ENCODE measurements at regions not wholly inside any gene's neighbourhood (a gene's known extent, or its start where the extent isn't known, plus 50 kb on each side); places are given as distances from the start of the nearest gene placed in this dataset.

GRCh38 chr10:78968300-78968942 is 100.3 kb upstream of the ZMIZ1 start:
- ChIA-PET POLR2A (no interaction called here), CTCF (no interaction called here)
- no peak overlapping the region for H3K4me3 ChIP-seq (replicated peaks in 1 of 2; ENCODE audit: low read depth in 1 of 2, low read length in 2 of 2)

More at GRCh38 chr10:78968300-78968942, 100.3 kb upstream of the ZMIZ1 start:
- Histone ChIP-seq H3K79me2 (ENCODE audit: insufficient read depth, low read length) (no peaks in the 10 kb centered on the region), H3K9ac (ENCODE audit: low read length) (no peak overlapping the region), H3K9me2 (ENCODE audit: insufficient read depth) (no peaks in the 10 kb centered on the region), H3K27me3 (ENCODE audit: insufficient read depth, low read length) (no peaks in the 10 kb centered on the region), H3K4me1 (ENCODE audit: control insufficient read depth in 1 of 2, insufficient read depth in 2 of 2, low read length in 2 of 2) (peaks cover 39 to 59% of the 10 kb centered on the region in 2 experiments), H3K36me3 (ENCODE audit: control insufficient read depth in 1 of 2, insufficient read depth in 2 of 2, low read length in 2 of 2) (no peaks in the 10 kb centered on the region), H2AFZ (ENCODE audit: low read depth, low read length, poor library complexity, severe bottlenecking) (no peak overlapping the region), H3K27ac (ENCODE audit: low read depth, low read length) (no peak overlapping the region), H3K4me2 (ENCODE audit: low read length) (no peak overlapping the region), H3K9me3 (ENCODE audit: control insufficient read depth in 1 of 2, insufficient read depth in 1 of 2, low read depth in 1 of 2, low read length in 2 of 2) (no peaks in the 10 kb centered on the region), H4K20me1 (ENCODE audit: insufficient read depth) (no peaks in the 10 kb centered on the region)
- no TSS peak for BruUV-seq (replicated peaks)
- DNase-seq (ENCODE audit: low read depth, low spot score): no peak
- RAD21 ChIA-PET (ENCODE audit: low non-redundant PET in 1 of 2, low total read pairs in 2 of 2, uncharacterized antibody in 2 of 2, unreplicated experiment in 2 of 2): no interaction called here
- no peak for ATAC-seq
- TF ChIP-seq ZFX (IDR thresholded peaks at IDR 0.05) (no peak), SP1 (IDR thresholded peaks at IDR 0.05; ENCODE audit: low read depth) (no peak), TCF7L2 (IDR thresholded peaks at IDR 0.05; ENCODE audit: borderline replicate concordance, extremely low read depth, insufficient read depth, insufficient read length) (no peak), POLR2A (IDR thresholded peaks at IDR 0.05; ENCODE audit: borderline replicate concordance, extremely low read depth, insufficient read depth, insufficient read length) (no peak), EZH2 (IDR thresholded peaks at IDR 0.05) (no peak), EGR1 (IDR thresholded peaks at IDR 0.05; ENCODE audit: low read depth) (no peak), YY1 (IDR thresholded peaks at IDR 0.05; ENCODE audit: extremely low read depth, insufficient replicate concordance, low read depth, low read length) (no peak), REST (IDR thresholded peaks at IDR 0.05; ENCODE audit: low read depth) (no peak), ELF1 (IDR thresholded peaks at IDR 0.05; ENCODE audit: borderline replicate concordance, low read depth) (no peak), SIN3A (IDR thresholded peaks at IDR 0.05; ENCODE audit: low read depth) (no peak), CTCF (IDR thresholded peaks at IDR 0.05 in 2 of 3, conservative IDR thresholded peaks at IDR 0.05 in 1 of 3; ENCODE audit: borderline replicate concordance in 1 of 3, insufficient read depth in 1 of 3, low read depth in 2 of 3, low read length in 2 of 3) (no peak), POLR2AphosphoS5 (IDR thresholded peaks at IDR 0.05; ENCODE audit: low read depth, low read length) (no peak), RAD21 (IDR thresholded peaks at IDR 0.05; ENCODE audit: low read depth) (no peak)
- intact Hi-C loops (cut with micrococcal nuclease): no loop called here

Measured in HCT116 (cell line).